ENCODE measurements at regions not wholly inside any gene's neighbourhood (a gene's known extent, or its start where the extent isn't known, plus 50 kb on each side); places are given as distances from the start of the nearest gene placed in this dataset.

DNA sequence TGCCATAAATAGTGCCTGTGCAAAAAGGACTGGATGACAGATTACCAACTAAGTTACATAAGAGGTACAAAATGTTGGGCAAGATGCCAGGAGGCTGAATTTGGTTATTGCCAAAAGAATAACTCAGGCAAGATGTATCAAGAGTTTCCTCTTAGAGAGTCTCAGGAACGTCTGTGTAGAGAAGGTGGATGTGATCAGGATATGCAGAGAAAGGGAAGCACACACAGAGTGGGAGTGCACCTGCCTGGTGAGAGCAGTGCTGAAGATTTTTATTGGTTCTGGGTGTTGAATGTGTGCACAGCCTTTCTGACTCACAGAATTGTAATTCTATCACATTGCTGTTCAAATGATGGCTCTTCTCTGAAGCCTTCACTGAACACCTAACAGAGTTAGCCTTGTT is 156.8 kb upstream of the HS3ST1 start:
- TF ChIP-seq, protein P1, sequence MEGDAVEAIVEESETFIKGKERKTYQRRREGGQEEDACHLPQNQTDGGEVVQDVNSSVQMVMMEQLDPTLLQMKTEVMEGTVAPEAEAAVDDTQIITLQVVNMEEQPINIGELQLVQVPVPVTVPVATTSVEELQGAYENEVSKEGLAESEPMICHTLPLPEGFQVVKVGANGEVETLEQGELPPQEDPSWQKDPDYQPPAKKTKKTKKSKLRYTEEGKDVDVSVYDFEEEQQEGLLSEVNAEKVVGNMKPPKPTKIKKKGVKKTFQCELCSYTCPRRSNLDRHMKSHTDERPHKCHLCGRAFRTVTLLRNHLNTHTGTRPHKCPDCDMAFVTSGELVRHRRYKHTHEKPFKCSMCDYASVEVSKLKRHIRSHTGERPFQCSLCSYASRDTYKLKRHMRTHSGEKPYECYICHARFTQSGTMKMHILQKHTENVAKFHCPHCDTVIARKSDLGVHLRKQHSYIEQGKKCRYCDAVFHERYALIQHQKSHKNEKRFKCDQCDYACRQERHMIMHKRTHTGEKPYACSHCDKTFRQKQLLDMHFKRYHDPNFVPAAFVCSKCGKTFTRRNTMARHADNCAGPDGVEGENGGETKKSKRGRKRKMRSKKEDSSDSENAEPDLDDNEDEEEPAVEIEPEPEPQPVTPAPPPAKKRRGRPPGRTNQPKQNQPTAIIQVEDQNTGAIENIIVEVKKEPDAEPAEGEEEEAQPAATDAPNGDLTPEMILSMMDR (IDR thresholded peaks at IDR 0.05) = no peak
- no peak for TF ChIP-seq POLR2A (IDR thresholded peaks at IDR 0.05)
